ENCODE measurements at regions not wholly inside any gene's neighbourhood (a gene's known extent, or its start where the extent isn't known, plus 50 kb on each side); places are given as distances from the start of the nearest gene placed in this dataset.

- TF ChIP-seq RAD21 (IDR thresholded peaks at IDR 0.05; ENCODE audit: low read depth) (no peak), MAX (IDR thresholded peaks at IDR 0.05) (no peak), USF1 (IDR thresholded peaks at IDR 0.05) (no peak), TAF1 (IDR thresholded peaks at IDR 0.05; ENCODE audit: low read depth) (no peak), REST (IDR thresholded peaks at IDR 0.05; ENCODE audit: low read depth) (no peak), EP300 (IDR thresholded peaks at IDR 0.05; ENCODE audit: borderline replicate concordance) (no peak), CEBPB (IDR thresholded peaks at IDR 0.05) (no peak), TCF12 (IDR thresholded peaks at IDR 0.05; ENCODE audit: low read depth) (no peak), YY1 (IDR thresholded peaks at IDR 0.05; ENCODE audit: low read depth) (no peak), EGR1 (IDR thresholded peaks at IDR 0.05) (no peak), TEAD4 (IDR thresholded peaks at IDR 0.05) (no peak)
Observed at GRCh38 chr15:29919380-29919881, 97.2 kb upstream of the TJP1 start.

Measured in Ishikawa (cell line).